ENCODE measurements at regions not wholly inside any gene's neighbourhood (a gene's known extent, or its start where the extent isn't known, plus 50 kb on each side); places are given as distances from the start of the nearest gene placed in this dataset.

DNA sequence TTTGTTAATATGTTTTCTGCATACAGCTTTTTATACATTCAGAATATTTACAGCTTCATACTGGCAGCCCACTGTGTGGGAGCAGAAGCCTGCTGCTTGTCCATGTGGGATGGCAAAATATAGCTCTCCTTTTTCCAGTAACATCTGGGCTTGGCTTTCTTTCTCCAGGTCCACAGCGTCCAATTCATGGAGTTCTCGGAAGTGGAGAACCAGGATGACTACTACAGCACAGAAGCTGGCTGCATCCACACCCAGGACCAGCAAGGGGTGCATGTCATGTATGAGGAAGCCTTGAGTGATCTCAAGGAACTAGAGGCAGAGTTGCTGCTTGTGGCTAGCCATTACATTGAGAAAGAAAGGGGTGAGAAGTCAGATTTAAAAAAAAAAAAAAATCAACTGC, 143.1 kb downstream of the CD164 start:
- POLR2A ChIA-PET: interaction anchor here (0.7 kb wide), 1 partner anchor 143 kb away, joined by 4 read pairs; no protein-coding TSS in a partner anchor
- no peaks in the 10 kb centered on the region for H3K9me3 ChIP-seq (ENCODE audit: control insufficient read depth, insufficient read depth, low read depth, low read length)
- peaks cover 4% of the 10 kb centered on the region; the same call in 1 of the 2 replicates for H3K4me1 ChIP-seq (ENCODE audit: control insufficient read depth, insufficient read depth, low read length)
- CTCF ChIA-PET: interaction anchor here (0.7 to 1.3 kb wide), 2 partner anchors 11 to 14 kb away, joined by 4 to 7 read pairs; no protein-coding TSS in a partner anchor
- no peak overlapping the region for H3K27ac ChIP-seq (ENCODE audit: extremely low read depth, low read depth, low read length)
- no peak overlapping the region for H3K4me3 ChIP-seq (ENCODE audit: low read depth, low read length)
- no peaks in the 10 kb centered on the region for H3K36me3 ChIP-seq (ENCODE audit: control insufficient read depth in 2 of 2, insufficient read depth in 1 of 2, low read length in 2 of 2)
- TF ChIP-seq ZNF785 (tag by site-specific recombination; IDR thresholded peaks at IDR 0.05): no peak
- TF ChIP-seq, protein P1, sequence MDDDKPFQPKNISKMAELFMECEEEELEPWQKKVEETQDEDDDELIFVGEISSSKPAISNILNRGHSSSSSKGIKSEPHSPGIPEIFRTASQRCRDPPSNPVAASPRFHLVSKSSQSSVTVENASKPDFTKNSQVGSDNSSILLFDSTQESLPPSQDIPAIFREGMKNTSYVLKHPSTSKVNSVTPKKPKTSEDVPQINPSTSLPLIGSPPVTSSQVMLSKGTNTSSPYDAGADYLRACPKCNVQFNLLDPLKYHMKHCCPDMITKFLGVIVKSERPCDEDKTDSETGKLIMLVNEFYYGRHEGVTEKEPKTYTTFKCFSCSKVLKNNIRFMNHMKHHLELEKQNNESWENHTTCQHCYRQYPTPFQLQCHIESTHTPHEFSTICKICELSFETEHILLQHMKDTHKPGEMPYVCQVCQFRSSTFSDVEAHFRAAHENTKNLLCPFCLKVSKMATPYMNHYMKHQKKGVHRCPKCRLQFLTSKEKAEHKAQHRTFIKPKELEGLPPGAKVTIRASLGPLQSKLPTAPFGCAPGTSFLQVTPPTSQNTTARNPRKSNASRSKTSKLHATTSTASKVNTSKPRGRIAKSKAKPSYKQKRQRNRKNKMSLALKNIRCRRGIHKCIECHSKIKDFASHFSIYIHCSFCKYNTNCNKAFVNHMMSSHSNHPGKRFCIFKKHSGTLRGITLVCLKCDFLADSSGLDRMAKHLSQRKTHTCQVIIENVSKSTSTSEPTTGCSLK (tag by site-specific recombination; IDR thresholded peaks at IDR 0.05): no peak
- TF ChIP-seq ZNF629 (tag by site-specific recombination; IDR thresholded peaks at IDR 0.05): no peak

DNA sequence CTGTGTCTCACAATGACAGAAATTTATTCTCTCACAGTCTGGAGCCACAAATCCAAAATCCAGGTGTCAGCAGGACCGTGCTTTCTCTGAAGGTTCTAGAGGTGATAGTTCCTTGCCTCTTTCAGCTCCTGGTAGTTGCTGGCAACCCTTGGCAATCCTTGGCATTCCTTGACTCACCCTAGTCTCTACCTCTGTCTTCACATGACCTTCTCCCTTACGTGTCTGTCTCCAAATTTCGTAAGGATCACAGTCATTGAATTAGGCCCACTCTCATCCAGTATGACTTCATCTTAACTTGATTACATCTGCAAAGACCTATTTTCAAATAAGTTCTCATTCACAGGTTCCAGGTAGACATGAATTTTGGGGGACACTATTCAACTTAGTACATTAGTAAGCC, 143.1 kb downstream of the CEP57L1 start:
- Histone ChIP-seq H3K9me3 (ENCODE audit: control insufficient read depth, insufficient read depth, low read depth, low read length) (no peaks in the 10 kb centered on the region), H3K4me1 (ENCODE audit: control insufficient read depth, insufficient read depth, low read length) (peaks cover 4% of the 10 kb centered on the region; the same call in 1 of the 2 replicates), H3K36me3 (ENCODE audit: control insufficient read depth in 2 of 2, insufficient read depth in 1 of 2, low read length in 2 of 2) (no peaks in the 10 kb centered on the region), H3K4me3 (ENCODE audit: low read depth, low read length) (no peak overlapping the region), H3K27ac (ENCODE audit: extremely low read depth, low read depth, low read length) (no peak overlapping the region)
- ChIA-PET POLR2A (no interaction called here), CTCF (interaction anchor here (1.3 kb wide), 1 partner anchor 10 kb away, joined by 4 read pairs; no protein-coding TSS in a partner anchor)
- no peak for TF ChIP-seq ZNF555 (tag by site-specific recombination; conservative IDR thresholded peaks at IDR 0.05)
- TF ChIP-seq ZNF335 (tag by site-specific recombination; conservative IDR thresholded peaks at IDR 0.05): no peak
- no peak for TF ChIP-seq ZNF664 (tag by site-specific recombination; IDR thresholded peaks at IDR 0.05)
- TF ChIP-seq ZFP41 (tag by site-specific recombination; IDR thresholded peaks at IDR 0.05; ENCODE audit: borderline replicate concordance): no peak
- no peak for TF ChIP-seq ZNF48 (tag by site-specific recombination; IDR thresholded peaks at IDR 0.05)
- no peak for TF ChIP-seq BCL6B (tag by site-specific recombination; IDR thresholded peaks at IDR 0.05)
- no peak for TF ChIP-seq ZNF837 (tag by site-specific recombination; IDR thresholded peaks at IDR 0.05)
- TF ChIP-seq, protein P2, sequence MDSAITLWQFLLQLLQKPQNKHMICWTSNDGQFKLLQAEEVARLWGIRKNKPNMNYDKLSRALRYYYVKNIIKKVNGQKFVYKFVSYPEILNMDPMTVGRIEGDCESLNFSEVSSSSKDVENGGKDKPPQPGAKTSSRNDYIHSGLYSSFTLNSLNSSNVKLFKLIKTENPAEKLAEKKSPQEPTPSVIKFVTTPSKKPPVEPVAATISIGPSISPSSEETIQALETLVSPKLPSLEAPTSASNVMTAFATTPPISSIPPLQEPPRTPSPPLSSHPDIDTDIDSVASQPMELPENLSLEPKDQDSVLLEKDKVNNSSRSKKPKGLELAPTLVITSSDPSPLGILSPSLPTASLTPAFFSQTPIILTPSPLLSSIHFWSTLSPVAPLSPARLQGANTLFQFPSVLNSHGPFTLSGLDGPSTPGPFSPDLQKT (IDR thresholded peaks at IDR 0.05; ENCODE audit: borderline replicate concordance, low read depth, low read length): no peak
- TF ChIP-seq, protein P3, sequence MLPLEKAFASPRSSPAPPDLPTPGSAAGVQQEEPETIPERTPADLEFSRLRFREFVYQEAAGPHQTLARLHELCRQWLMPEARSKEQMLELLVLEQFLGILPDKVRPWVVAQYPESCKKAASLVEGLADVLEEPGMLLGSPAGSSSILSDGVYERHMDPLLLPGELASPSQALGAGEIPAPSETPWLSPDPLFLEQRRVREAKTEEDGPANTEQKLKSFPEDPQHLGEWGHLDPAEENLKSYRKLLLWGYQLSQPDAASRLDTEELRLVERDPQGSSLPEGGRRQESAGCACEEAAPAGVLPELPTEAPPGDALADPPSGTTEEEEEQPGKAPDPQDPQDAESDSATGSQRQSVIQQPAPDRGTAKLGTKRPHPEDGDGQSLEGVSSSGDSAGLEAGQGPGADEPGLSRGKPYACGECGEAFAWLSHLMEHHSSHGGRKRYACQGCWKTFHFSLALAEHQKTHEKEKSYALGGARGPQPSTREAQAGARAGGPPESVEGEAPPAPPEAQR (tag by site-specific recombination; IDR thresholded peaks at IDR 0.05): no peak
- no peak for TF ChIP-seq ZBTB21 (tag by site-specific recombination; IDR thresholded peaks at IDR 0.05)
- TF ChIP-seq EGR2 (tag by site-specific recombination; IDR thresholded peaks at IDR 0.05; ENCODE audit: low read depth): no peak
- TF ChIP-seq SP7 (tag by site-specific recombination; IDR thresholded peaks at IDR 0.05): no peak
- TF ChIP-seq ZNF596 (tag by site-specific recombination; IDR thresholded peaks at IDR 0.05): no peak
- no peak for TF ChIP-seq MEIS1 (CRISPR knock-in tag; IDR thresholded peaks at IDR 0.05; ENCODE audit: borderline replicate concordance)
- no peak for TF ChIP-seq ZNF37A (tag by site-specific recombination; IDR thresholded peaks at IDR 0.05)
- no peak for TF ChIP-seq HOXD13 (CRISPR knock-in tag; IDR thresholded peaks at IDR 0.05; ENCODE audit: borderline replicate concordance)
- no peak for TF ChIP-seq ZNF791 (tag by site-specific recombination; IDR thresholded peaks at IDR 0.05)
